IMR-90 (cell line): ENCODE measurements at regions not wholly inside any gene's neighbourhood (a gene's known extent, or its start where the extent isn't known, plus 50 kb on each side); places are given as distances from the start of the nearest gene placed in this dataset.

Source experiments
- ATAC-seq: fragments of 200-7000 bp; cut with Tn5 transposase; 2 replicates; pipeline ENCODE4 v1.9.1; 2020; ENCODE audit warnings: low read depth, mild to moderate bottlenecking, moderate library complexity
- BruUV-seq: library from RNA; stranded (reverse); fragments of 400-500 nt; replicated peaks from 2 replicates; lab custom pipeline; 2021; lab: Mats Ljungman, UMichigan
- CTCF ChIA-PET: fragments of 300-600 bp; formaldehyde crosslinking; extraction: SDS; loops from one replicate; lab custom pipeline; 2021; ENCODE audit warnings: antibody characterized with exemption; lab: Yijun Ruan, JAX
- POLR2A ChIA-PET: fragments of 300-600 bp; sonication (Branson Sonifier 250); formaldehyde crosslinking; loops from one replicate; lab custom pipeline; 2022; ENCODE audit warnings: antibody characterized with exemption; ENCODE audit not compliant: unreplicated experiment; lab: Charles Lee
- DNase-seq: peaks from one replicate; pipeline ENCODE4 v3.0.0; 2013
- H2AFZ ChIP-seq: replicated peaks from 2 replicates; pipeline ENCODE3; 2013; ENCODE audit warnings: low read length, mild to moderate bottlenecking; ENCODE audit not compliant: poor library complexity
- H2AK5ac ChIP-seq: 2 replicates; pipeline ENCODE4 v1.6.1; 2013; ENCODE audit warnings: low read depth, low read length, inconsistent platforms
- H2AK9ac ChIP-seq: replicated peaks from 2 replicates; pipeline ENCODE3; 2013; ENCODE audit warnings: mild to moderate bottlenecking, low read depth, low read length, moderate library complexity; ENCODE audit not compliant: poor library complexity
- H2BK120ac ChIP-seq: 2 replicates; pipeline ENCODE4 v1.6.1; 2013; ENCODE audit warnings: low read depth, low read length, inconsistent platforms
- H2BK15ac ChIP-seq: 3 replicates; pipeline ENCODE4 v1.6.1; 2013; ENCODE audit warnings: low read depth, low read length, inconsistent platforms
- H2BK20ac ChIP-seq: 2 replicates; pipeline ENCODE4 v1.6.1; 2013; ENCODE audit warnings: low read depth, mild to moderate bottlenecking, inconsistent platforms, low read length, moderate library complexity
- H2BK5ac ChIP-seq: 2 replicates; pipeline ENCODE4 v1.6.1; 2013; ENCODE audit warnings: mild to moderate bottlenecking, low read depth, low read length, inconsistent platforms; ENCODE audit not compliant: poor library complexity, severe bottlenecking
- H3K14ac ChIP-seq: replicated peaks from 2 replicates; pipeline ENCODE4 v1.6.1; 2013; ENCODE audit warnings: low read depth, low read length, inconsistent platforms
- H3K18ac ChIP-seq: 2 replicates; pipeline ENCODE4 v1.6.1; 2013; ENCODE audit warnings: low read depth, low read length, control low read depth
- H3K23ac ChIP-seq: 2 replicates; pipeline ENCODE4 v1.6.1; 2013; ENCODE audit warnings: low read depth, low read length, inconsistent platforms
- H3K27ac ChIP-seq: 2 replicates; pipeline ENCODE4 v1.5.1; 2013; ENCODE audit warnings: mild to moderate bottlenecking, control low read depth, low read length; ENCODE audit not compliant: insufficient read depth
- H3K27me3 ChIP-seq: 2 replicates; pipeline ENCODE4 v1.6.1; 2013; ENCODE audit warnings: low read length; ENCODE audit not compliant: control insufficient read depth, insufficient read depth
- H3K36me3 ChIP-seq: 2 replicates; pipeline ENCODE4 v1.6.1; 2013; ENCODE audit warnings: low read length, mixed read lengths; ENCODE audit not compliant: control insufficient read depth, insufficient read depth
- H3K4ac ChIP-seq: 2 replicates; pipeline ENCODE4 v1.6.1; 2013; ENCODE audit warnings: low read depth, low read length, inconsistent platforms
- H3K4me1 ChIP-seq: 2 replicates; pipeline ENCODE4 v1.6.1; 2013; ENCODE audit warnings: low read length, mixed read lengths; ENCODE audit not compliant: control insufficient read depth, insufficient read depth
- H3K4me2 ChIP-seq: 2 replicates; pipeline ENCODE4 v1.6.1; 2013; ENCODE audit warnings: low read depth, mild to moderate bottlenecking, control low read depth, low read length, moderate library complexity
- H3K4me3 ChIP-seq: 2 replicates; pipeline ENCODE4 v1.5.1; 2013; ENCODE audit warnings: low read depth, mild to moderate bottlenecking, control low read depth, low read length, moderate library complexity; ENCODE audit not compliant: insufficient read depth
- H3K56ac ChIP-seq: 2 replicates; pipeline ENCODE4 v1.6.1; 2013; ENCODE audit warnings: low read length, inconsistent platforms; ENCODE audit not compliant: insufficient read depth; ENCODE audit errors: extremely low read depth
- H3K79me1 ChIP-seq, 2 experiments: 2 replicates each; pipeline ENCODE4 v1.6.1; 2013; ENCODE audit warnings: low read length in 2 of 2, inconsistent platforms in 1 of 2, low read depth in 1 of 2
- H3K9ac ChIP-seq: 2 replicates; pipeline ENCODE4 v1.6.1; 2013; ENCODE audit warnings: low read depth, low read length, control low read depth
- H3K9me1 ChIP-seq: 2 replicates; pipeline ENCODE4 v1.6.1; 2013; ENCODE audit warnings: low read length, inconsistent platforms; ENCODE audit not compliant: insufficient read depth
- H3K9me3 ChIP-seq: 2 replicates; pipeline ENCODE4 v1.6.1; 2013; ENCODE audit warnings: low read length; ENCODE audit not compliant: control insufficient read depth, insufficient read depth
- H4K20me1 ChIP-seq: 2 replicates; pipeline ENCODE4 v1.6.1; 2013; ENCODE audit warnings: low read length, inconsistent platforms; ENCODE audit not compliant: insufficient read depth
- H4K5ac ChIP-seq: 2 replicates; pipeline ENCODE4 v1.6.1; 2013; ENCODE audit warnings: mild to moderate bottlenecking, low read depth, low read length, control low read depth
- H4K8ac ChIP-seq, 2 experiments: 2 replicates each; pipeline ENCODE4 v1.6.1; 2013; ENCODE audit warnings: low read depth in 2 of 2, low read length in 2 of 2, control low read depth in 1 of 2, inconsistent platforms in 1 of 2
- H4K91ac ChIP-seq: 2 replicates; pipeline ENCODE4 v1.6.1; 2013; ENCODE audit warnings: low read depth, low read length, inconsistent platforms; ENCODE audit not compliant: insufficient read depth
- BHLHE40 ChIP-seq: fragments of 150-350 bp; IDR thresholded peaks from 2 replicates; pipeline ENCODE4 v1.6.1; 2016; ENCODE audit warnings: mild to moderate bottlenecking, low read depth, low read length
- CEBPB ChIP-seq: IDR thresholded peaks from 2 replicates; pipeline ENCODE4 v1.6.1; 2012; ENCODE audit warnings: low read depth, low read length, improper control_type of control experiment
- CHD1 ChIP-seq: IDR thresholded peaks from 2 replicates; pipeline ENCODE4 v1.6.1; 2012; ENCODE audit warnings: low read depth, low read length, improper control_type of control experiment
- FOS ChIP-seq: fragments of 150-350 bp; IDR thresholded peaks from 2 replicates; pipeline ENCODE4 v1.6.1; 2016; ENCODE audit warnings: low read depth, low read length
- MAFK ChIP-seq: IDR thresholded peaks from 2 replicates; pipeline ENCODE4 v1.6.1; 2012; ENCODE audit warnings: low read depth, low read length, improper control_type of control experiment
- MAZ ChIP-seq: IDR thresholded peaks from 2 replicates; pipeline ENCODE4 v1.6.1; 2012; ENCODE audit warnings: low read depth, mild to moderate bottlenecking, low read length, improper control_type of control experiment, moderate library complexity, borderline replicate concordance
- MXI1 ChIP-seq: IDR thresholded peaks from 2 replicates; pipeline ENCODE4 v1.6.1; 2012; ENCODE audit warnings: low read depth, mild to moderate bottlenecking, low read length, moderate library complexity, borderline replicate concordance
- NFE2L2 ChIP-seq: fragments of 150-350 bp; IDR thresholded peaks from 2 replicates; pipeline ENCODE4 v1.6.1; 2016; ENCODE audit warnings: low read depth, mild to moderate bottlenecking, low read length
- POLR2A ChIP-seq: IDR thresholded peaks from 2 replicates; pipeline ENCODE4 v1.6.1; 2012; ENCODE audit warnings: mild to moderate bottlenecking, low read depth, low read length
- RAD21 ChIP-seq: IDR thresholded peaks from 2 replicates; pipeline ENCODE4 v1.6.1; 2012; ENCODE audit warnings: low read length, improper control_type of control experiment
- RCOR1 ChIP-seq: IDR thresholded peaks from 2 replicates; pipeline ENCODE4 v1.6.1; 2012; ENCODE audit warnings: mild to moderate bottlenecking, low read length, improper control_type of control experiment; ENCODE audit not compliant: insufficient replicate concordance
- RFX5 ChIP-seq: IDR thresholded peaks from 2 replicates; pipeline ENCODE4 v1.8.0; 2012; ENCODE audit warnings: low read depth, mild to moderate bottlenecking, low read length, moderate library complexity
- SMC3 ChIP-seq: fragments of 150-350 bp; IDR thresholded peaks from 2 replicates; pipeline ENCODE4 v1.6.1; 2016; ENCODE audit warnings: low read depth, mild to moderate bottlenecking, antibody characterized with exemption, low read length, moderate library complexity
- WGBS, 2 experiments: methylation state at CpG; one replicate each; pipeline versions ENCODE4 v1.1.5 to v1.1.7; 2013; ENCODE audit warnings: missing lambda C conversion rate in 2 of 2; ENCODE audit not compliant: insufficient read length in 1 of 2; ENCODE audit errors: extremely low coverage in 2 of 2; 5-methylcytosine and 5-hydroxymethylcytosine counted together
- dilution Hi-C: fragments of 300-500 bp; cut with HindIII; formaldehyde crosslinking; loops from one replicate; pipeline ENCODE4 v1.14.3; 2018; ENCODE audit warnings: low sequenced_read_pairs; ENCODE audit not compliant: unreplicated experiment
- in situ Hi-C: fragments of 300-500 bp; cut with MboI; formaldehyde crosslinking; loops from 3 replicates; pipeline ENCODE4 v1.14.3; 2019; ENCODE audit warnings: low sequenced_read_pairs, inconsistent platforms, mixed read lengths
- intact Hi-C: fragments of 100-400 bp; cut with micrococcal nuclease; formaldehyde crosslinking; loops from 2 replicates; pipeline ENCODE4 v1.10.0; 2022
- TF ChIP-seq, protein P1 (sequence below): fragments of 150-350 bp; IDR thresholded peaks from 2 replicates; pipeline ENCODE4 v1.6.1; 2016; ENCODE audit warnings: low read depth, mild to moderate bottlenecking, low read length, moderate library complexity, borderline replicate concordance
- TF ChIP-seq, protein P2 (sequence below): fragments of 150-350 bp; IDR thresholded peaks from 2 replicates; pipeline ENCODE4 v1.6.1; 2017; ENCODE audit warnings: mild to moderate bottlenecking, antibody characterized with exemption, low read length, low read depth
- TF ChIP-seq, protein P3 (sequence below): conservative IDR thresholded peaks from 2 replicates; pipeline ENCODE4 v1.5.1; 2012; ENCODE audit warnings: mild to moderate bottlenecking, low read depth, low read length, improper control_type of control experiment

DNA sequence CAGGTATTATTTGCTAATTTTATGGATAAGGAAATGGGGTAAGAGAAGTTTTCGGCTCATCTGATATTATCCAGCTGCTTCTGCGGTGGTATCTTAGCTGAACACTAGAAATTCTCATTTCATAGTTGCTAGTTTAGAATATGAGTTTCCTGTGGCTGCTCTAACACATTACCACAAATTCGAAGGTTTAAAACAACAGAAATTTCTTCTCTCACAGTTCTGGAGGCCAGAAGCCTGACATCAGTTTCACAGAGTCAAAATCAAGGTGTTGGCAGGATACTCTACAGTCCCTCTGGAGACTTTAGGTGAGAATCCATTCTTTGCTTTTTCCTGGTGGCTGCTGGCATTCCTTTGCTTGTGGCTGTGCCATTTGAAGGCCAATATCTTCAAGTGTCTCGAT is 205.9 kb downstream of the PTEN start:
- Histone ChIP-seq H3K56ac (no peak overlapping the region), H3K9me1 (peaks cover 10% of the 10 kb centered on the region; the same call in 1 of the 2 replicates), H2AK9ac (no peak overlapping the region), H4K20me1 (no peaks in the 10 kb centered on the region), H3K9me3 (no peaks in the 10 kb centered on the region), H3K36me3 (no peaks in the 10 kb centered on the region), H3K4me2 (no peak overlapping the region), H2BK120ac (peak overlapping the region; percentile 9; the same call in 1 of the 2 replicates), H2AFZ (no peak overlapping the region), H2AK5ac (no peak overlapping the region), H2BK15ac (no peak overlapping the region), H2BK5ac (no peak overlapping the region), H3K27ac (no peak overlapping the region), H3K79me1 (0 out of 4 replicates have a peak, but pooled peaks cover 0 to 3% of the 10 kb centered on the region in 2 experiments), H3K4me3 (no peak overlapping the region), H3K4me1 (peaks cover 8% of the 10 kb centered on the region), H4K5ac (no peak overlapping the region), H3K27me3 (no peaks in the 10 kb centered on the region), H3K9ac (no peak overlapping the region), H4K8ac (no peak overlapping the region), H3K14ac (no peak overlapping the region), H3K4ac (no peak overlapping the region), H3K18ac (no peak overlapping the region), H3K23ac (no peak overlapping the region), H4K91ac (no peak overlapping the region), H2BK20ac (no peak overlapping the region)
- no TSS peak for BruUV-seq
- CTCF ChIA-PET: no interaction called here
- in situ Hi-C loops (no loop called here), dilution Hi-C loops (no loop called here), intact Hi-C loops (no loop called here)
- POLR2A ChIA-PET: no interaction called here
- no peak for TF ChIP-seq MXI1
- no peak for TF ChIP-seq NFE2L2
- TF ChIP-seq RAD21: no peak
- TF ChIP-seq, protein P1, sequence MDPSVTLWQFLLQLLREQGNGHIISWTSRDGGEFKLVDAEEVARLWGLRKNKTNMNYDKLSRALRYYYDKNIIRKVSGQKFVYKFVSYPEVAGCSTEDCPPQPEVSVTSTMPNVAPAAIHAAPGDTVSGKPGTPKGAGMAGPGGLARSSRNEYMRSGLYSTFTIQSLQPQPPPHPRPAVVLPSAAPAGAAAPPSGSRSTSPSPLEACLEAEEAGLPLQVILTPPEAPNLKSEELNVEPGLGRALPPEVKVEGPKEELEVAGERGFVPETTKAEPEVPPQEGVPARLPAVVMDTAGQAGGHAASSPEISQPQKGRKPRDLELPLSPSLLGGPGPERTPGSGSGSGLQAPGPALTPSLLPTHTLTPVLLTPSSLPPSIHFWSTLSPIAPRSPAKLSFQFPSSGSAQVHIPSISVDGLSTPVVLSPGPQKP: no peak
- TF ChIP-seq, protein P2, sequence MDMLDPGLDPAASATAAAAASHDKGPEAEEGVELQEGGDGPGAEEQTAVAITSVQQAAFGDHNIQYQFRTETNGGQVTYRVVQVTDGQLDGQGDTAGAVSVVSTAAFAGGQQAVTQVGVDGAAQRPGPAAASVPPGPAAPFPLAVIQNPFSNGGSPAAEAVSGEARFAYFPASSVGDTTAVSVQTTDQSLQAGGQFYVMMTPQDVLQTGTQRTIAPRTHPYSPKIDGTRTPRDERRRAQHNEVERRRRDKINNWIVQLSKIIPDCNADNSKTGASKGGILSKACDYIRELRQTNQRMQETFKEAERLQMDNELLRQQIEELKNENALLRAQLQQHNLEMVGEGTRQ: no peak
- TF ChIP-seq MAZ: no peak
- TF ChIP-seq MAFK: no peak
- no peak for TF ChIP-seq POLR2A
- TF ChIP-seq RCOR1: no peak
- TF ChIP-seq CEBPB: no peak
- TF ChIP-seq RFX5: no peak
- TF ChIP-seq FOS: no peak
- TF ChIP-seq, protein P3, sequence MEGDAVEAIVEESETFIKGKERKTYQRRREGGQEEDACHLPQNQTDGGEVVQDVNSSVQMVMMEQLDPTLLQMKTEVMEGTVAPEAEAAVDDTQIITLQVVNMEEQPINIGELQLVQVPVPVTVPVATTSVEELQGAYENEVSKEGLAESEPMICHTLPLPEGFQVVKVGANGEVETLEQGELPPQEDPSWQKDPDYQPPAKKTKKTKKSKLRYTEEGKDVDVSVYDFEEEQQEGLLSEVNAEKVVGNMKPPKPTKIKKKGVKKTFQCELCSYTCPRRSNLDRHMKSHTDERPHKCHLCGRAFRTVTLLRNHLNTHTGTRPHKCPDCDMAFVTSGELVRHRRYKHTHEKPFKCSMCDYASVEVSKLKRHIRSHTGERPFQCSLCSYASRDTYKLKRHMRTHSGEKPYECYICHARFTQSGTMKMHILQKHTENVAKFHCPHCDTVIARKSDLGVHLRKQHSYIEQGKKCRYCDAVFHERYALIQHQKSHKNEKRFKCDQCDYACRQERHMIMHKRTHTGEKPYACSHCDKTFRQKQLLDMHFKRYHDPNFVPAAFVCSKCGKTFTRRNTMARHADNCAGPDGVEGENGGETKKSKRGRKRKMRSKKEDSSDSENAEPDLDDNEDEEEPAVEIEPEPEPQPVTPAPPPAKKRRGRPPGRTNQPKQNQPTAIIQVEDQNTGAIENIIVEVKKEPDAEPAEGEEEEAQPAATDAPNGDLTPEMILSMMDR: no peak
- no peak for TF ChIP-seq BHLHE40
- no peak for TF ChIP-seq SMC3
- no peak for TF ChIP-seq CHD1
- ATAC-seq: no peak
- no CpG with 5 or more reads among the region's 4 CpGs for WGBS, 2 experiments
- no peak for DNase-seq
